GM12878 (cell line): ENCODE measurements at regions not wholly inside any gene's neighbourhood (a gene's known extent, or its start where the extent isn't known, plus 50 kb on each side); places are given as distances from the start of the nearest gene placed in this dataset.

Experiments used
- ATAC-seq: fragments of 200-7000 bp; cut with Tn5 transposase; 3 replicates; pipeline ENCODE4 v1.9.1; 2020; ENCODE audit warnings: mild to moderate bottlenecking, moderate library complexity
- BruUV-seq: library from RNA; stranded (reverse); fragments of 400-500 nt; replicated peaks from 2 replicates; lab custom pipeline; 2021; lab: Mats Ljungman, UMichigan
- CTCF ChIA-PET: fragments of 300-600 bp; sonication (Branson Sonifier 250); formaldehyde crosslinking; extraction: SDS; loops from one replicate; lab custom pipeline; 2021; ENCODE audit warnings: inconsistent platforms; lab: Yijun Ruan, JAX
- POLR2A ChIA-PET: fragments of 350-600 bp; formaldehyde crosslinking; extraction: SDS; loops from one replicate; lab custom pipeline; 2021; ENCODE audit warnings: inconsistent platforms; lab: Charles Lee
- RAD21 ChIA-PET: fragments of 300-600 bp; sonication (Branson Sonifier 250); formaldehyde crosslinking; loops from one replicate; lab custom pipeline; 2023; ENCODE audit warnings: antibody characterized with exemption; ENCODE audit not compliant: unreplicated experiment; lab: Charles Lee
- SMC1A ChIA-PET: fragments of 300-600 bp; sonication (Branson Sonifier 250); formaldehyde crosslinking; loops from one replicate; lab custom pipeline; 2023; ENCODE audit not compliant: unreplicated experiment, uncharacterized antibody; lab: Charles Lee
- DNase-seq: peaks from one replicate; pipeline ENCODE4 v3.0.0-alpha.2; 2011; ENCODE audit warnings: low read depth, low spot score
- FAIRE-seq: peaks from 3 replicates; lab custom pipeline; 2011; peaks lifted over from hg19 to GRCh38; lab: Jason Lieb, UNC
- H2AFZ ChIP-seq: 2 replicates; pipeline ENCODE4 v1.6.0; 2011; ENCODE audit warnings: low read depth, low read length, control low read depth; ENCODE audit not compliant: control insufficient read depth
- H3K27ac ChIP-seq: 2 replicates; pipeline ENCODE4 v1.5.1; 2011; ENCODE audit warnings: control low read depth; ENCODE audit not compliant: control insufficient read depth, insufficient read depth
- H3K27me3 ChIP-seq, 2 experiments: replicated peaks in 1 of 2; 2 replicates each; pipeline versions ENCODE4 v1.6.0 to v1.6.1; 2011; ENCODE audit warnings: low read length in 1 of 2; ENCODE audit not compliant: control insufficient read depth in 2 of 2, insufficient read depth in 2 of 2
- H3K36me3 ChIP-seq, 2 experiments: 2 replicates each; pipeline ENCODE4 v1.5.1; 2011; ENCODE audit warnings: low read length in 1 of 2; ENCODE audit not compliant: control insufficient read depth in 2 of 2, insufficient read depth in 2 of 2
- H3K4me1 ChIP-seq: 2 replicates; pipeline ENCODE4 v1.6.1; 2011; ENCODE audit warnings: mild to moderate bottlenecking, low read length, moderate library complexity, mixed read lengths; ENCODE audit not compliant: control insufficient read depth, insufficient read depth
- H3K4me2 ChIP-seq: 2 replicates; pipeline ENCODE4 v1.6.0; 2011; ENCODE audit warnings: control low read depth; ENCODE audit not compliant: control insufficient read depth, insufficient read depth
- H3K4me3 ChIP-seq: fragments of 200-600 bp; sonication (generic); 2 replicates; pipeline ENCODE4 v1.5.1; 2016
- H3K79me2 ChIP-seq: 2 replicates; pipeline ENCODE4 v1.6.0; 2011; ENCODE audit warnings: low read length; ENCODE audit not compliant: control insufficient read depth, insufficient read depth
- H3K9ac ChIP-seq: 2 replicates; pipeline ENCODE4 v1.8.0; 2011; ENCODE audit warnings: low read length, control low read depth, mixed read lengths; ENCODE audit not compliant: control insufficient read depth, insufficient read depth
- H3K9me3 ChIP-seq: replicated peaks from 3 replicates; pipeline ENCODE4 v1.5.1; 2011; ENCODE audit warnings: mild to moderate bottlenecking, low read length; ENCODE audit not compliant: control insufficient read depth, insufficient read depth
- H4K20me1 ChIP-seq: 2 replicates; pipeline ENCODE4 v1.6.0; 2011; ENCODE audit not compliant: control insufficient read depth, insufficient read depth
- CEBPZ ChIP-seq: fragments of 150-350 bp; IDR thresholded peaks from 2 replicates; pipeline ENCODE4 v1.6.1; 2016; ENCODE audit warnings: low read depth, low read length
- CREB1 ChIP-seq: IDR thresholded peaks from 2 replicates; pipeline ENCODE4 v1.6.1; 2012; ENCODE audit warnings: low read depth, mild to moderate bottlenecking, inconsistent platforms
- IRF4 ChIP-seq: IDR thresholded peaks from 2 replicates; pipeline ENCODE4 v1.6.1; 2011; ENCODE audit warnings: low read depth, low read length
- NFYB ChIP-seq: IDR thresholded peaks from 2 replicates; pipeline ENCODE4 v1.6.1; 2011; ENCODE audit warnings: low read depth, mild to moderate bottlenecking, low read length, improper control_type of control experiment, moderate library complexity; ENCODE audit not compliant: insufficient read depth
- RAD21 ChIP-seq: IDR thresholded peaks from 2 replicates; pipeline ENCODE4 v1.6.1; 2011; ENCODE audit warnings: mild to moderate bottlenecking, low read depth, low read length, moderate library complexity; ENCODE audit not compliant: insufficient read depth
- SIN3A ChIP-seq: IDR thresholded peaks from 2 replicates; pipeline ENCODE4 v1.6.1; 2012; ENCODE audit warnings: low read depth, low read length, improper control_type of control experiment
- SMAD5 ChIP-seq: IDR thresholded peaks from 2 replicates; pipeline ENCODE4 v1.6.1; 2016; ENCODE audit warnings: antibody characterized with exemption, low read depth
- SRF ChIP-seq, 2 experiments: IDR thresholded peaks; 2 replicates each; pipeline ENCODE4 v1.6.1; 2011; ENCODE audit warnings: low read depth in 2 of 2, low read length in 2 of 2, mild to moderate bottlenecking in 1 of 2, moderate library complexity in 1 of 2
- STAT3 ChIP-seq: IDR thresholded peaks from 2 replicates; pipeline ENCODE4 v1.6.1; 2011; ENCODE audit warnings: low read depth, low read length, improper control_type of control experiment
- TARDBP ChIP-seq: IDR thresholded peaks from 2 replicates; pipeline ENCODE4 v1.6.1; 2016; ENCODE audit warnings: borderline replicate concordance
- ZNF384 ChIP-seq: IDR thresholded peaks from 2 replicates; pipeline ENCODE4 v1.6.1; 2012; ENCODE audit warnings: low read depth, mild to moderate bottlenecking, low read length, improper control_type of control experiment, borderline replicate concordance
- ZNF592 ChIP-seq: fragments of 450-650 bp; IDR thresholded peaks from 2 replicates; pipeline ENCODE4 v1.6.1; 2017; ENCODE audit warnings: mild to moderate bottlenecking, moderate library complexity
- WGBS: methylation state at CpG from one replicate; pipeline ENCODE4 v1.1.6; 2016; ENCODE audit warnings: low lambda C conversion rate; ENCODE audit not compliant: insufficient replicate concordance, insufficient coverage; ENCODE audit errors: missing lambda C conversion rate; 5-methylcytosine and 5-hydroxymethylcytosine counted together
- in situ Hi-C: fragments of 300-500 bp; cut with MboI; formaldehyde crosslinking; loops from 9 replicates; pipeline ENCODE4 v1.14.3; 2018; ENCODE audit warnings: mixed read lengths
- intact Hi-C: fragments of 100-400 bp; cut with micrococcal nuclease; formaldehyde crosslinking; loops from one replicate; pipeline ENCODE4 v1.14.2; 2022; ENCODE audit not compliant: unreplicated experiment
- TF ChIP-seq, protein P1 (sequence below): fragments of 450-650 bp; IDR thresholded peaks from 2 replicates; pipeline ENCODE4 v1.6.1; 2017; ENCODE audit warnings: borderline replicate concordance

DNA sequence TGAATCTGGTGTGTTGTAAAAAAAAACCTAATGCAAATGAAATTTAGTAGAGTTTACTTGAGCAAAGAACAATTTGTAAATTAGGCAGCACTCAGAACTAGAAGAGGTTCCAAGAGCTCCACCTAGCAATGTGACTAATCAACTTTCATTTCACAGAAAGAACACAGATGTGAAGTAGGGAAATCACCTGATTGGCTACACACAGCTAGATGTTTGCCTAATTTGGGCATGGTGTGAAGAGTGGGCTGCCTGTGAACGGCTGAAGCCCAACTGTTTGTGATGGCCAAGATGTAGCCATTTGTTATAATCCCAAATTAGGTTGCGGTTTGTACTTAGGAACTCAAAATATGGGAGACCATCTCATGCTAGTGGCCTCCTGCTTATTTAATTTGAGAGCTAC, 724.4 kb upstream of the SLITRK5 start:
- no peak overlapping the region for H3K9ac ChIP-seq
- RAD21 ChIA-PET, result no interaction called here
- no peak for FAIRE-seq
- no peaks in the 10 kb centered on the region for H3K36me3 ChIP-seq
- H3K4me2 ChIP-seq, result no peak overlapping the region
- SMC1A ChIA-PET, result no interaction called here
- WGBS, result 39% methylated on average over 2 of the region's 2 CpGs
- H2AFZ ChIP-seq, result no peak overlapping the region
- POLR2A ChIA-PET, result no interaction called here
- CTCF ChIA-PET, result interaction anchor here (0.6 to 1.5 kb wide), 4 partner anchors 25 to 79 kb away, joined by 3 to 4 read pairs (median 3); no protein-coding TSS in a partner anchor
- no peaks in the 10 kb centered on the region for H3K9me3 ChIP-seq
- no TSS peak for BruUV-seq
- H3K27me3 ChIP-seq, result no peaks in the 10 kb centered on the region
- no peaks in the 10 kb centered on the region for H3K79me2 ChIP-seq
- no peak for DNase-seq
- intact Hi-C loops, result no loop called here
- in situ Hi-C loops, result no loop called here
- H3K27ac ChIP-seq, result no peak overlapping the region
- no peak for TF ChIP-seq ZNF592
- TF ChIP-seq, protein P1, sequence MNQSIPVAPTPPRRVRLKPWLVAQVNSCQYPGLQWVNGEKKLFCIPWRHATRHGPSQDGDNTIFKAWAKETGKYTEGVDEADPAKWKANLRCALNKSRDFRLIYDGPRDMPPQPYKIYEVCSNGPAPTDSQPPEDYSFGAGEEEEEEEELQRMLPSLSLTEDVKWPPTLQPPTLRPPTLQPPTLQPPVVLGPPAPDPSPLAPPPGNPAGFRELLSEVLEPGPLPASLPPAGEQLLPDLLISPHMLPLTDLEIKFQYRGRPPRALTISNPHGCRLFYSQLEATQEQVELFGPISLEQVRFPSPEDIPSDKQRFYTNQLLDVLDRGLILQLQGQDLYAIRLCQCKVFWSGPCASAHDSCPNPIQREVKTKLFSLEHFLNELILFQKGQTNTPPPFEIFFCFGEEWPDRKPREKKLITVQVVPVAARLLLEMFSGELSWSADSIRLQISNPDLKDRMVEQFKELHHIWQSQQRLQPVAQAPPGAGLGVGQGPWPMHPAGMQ, result no peak
- no peak for TF ChIP-seq CEBPZ
- TF ChIP-seq CREB1, result no peak
- no peak for TF ChIP-seq TARDBP
- no peak for TF ChIP-seq RAD21
- no peak for TF ChIP-seq ZNF384
- no peak for TF ChIP-seq IRF4
- no peak for TF ChIP-seq SIN3A
- TF ChIP-seq NFYB, result 0 out of 2 replicates have a peak, but pooled peaks have one; percentile 37
- TF ChIP-seq SMAD5, result no peak
- TF ChIP-seq SRF (IDR thresholded peaks at IDR 0.05; ENCODE audit: low read depth in 2 of 2, low read length in 2 of 2), result peak; percentile 35 to 79; a peak in 3 of 4 replicates
- TF ChIP-seq STAT3, result no peak
- TF ChIP-seq, all 136 proteins: peak for 2
- H3K4me1 ChIP-seq, result no peaks in the 10 kb centered on the region
- H3K4me3 ChIP-seq, result no peak overlapping the region
- ATAC-seq, result peak; percentile 97
- no peaks in the 10 kb centered on the region for H4K20me1 ChIP-seq
